ENCODE measurements at regions not wholly inside any gene's neighbourhood (a gene's known extent, or its start where the extent isn't known, plus 50 kb on each side); places are given as distances from the start of the nearest gene placed in this dataset.
A peak's percentile ranks its signal among the peaks of the same experiment; 100 is the strongest.

GRCh38 chr14:94903883-94904282 lies 134.0 kb upstream of the GSC start:
- no CpG with 5 or more reads among the region's 3 CpGs for WGBS, 2 donors (ENCODE audit: extremely low coverage in 2 of 2, insufficient read length in 2 of 2, insufficient replicate concordance in 1 of 2)

DNA sequence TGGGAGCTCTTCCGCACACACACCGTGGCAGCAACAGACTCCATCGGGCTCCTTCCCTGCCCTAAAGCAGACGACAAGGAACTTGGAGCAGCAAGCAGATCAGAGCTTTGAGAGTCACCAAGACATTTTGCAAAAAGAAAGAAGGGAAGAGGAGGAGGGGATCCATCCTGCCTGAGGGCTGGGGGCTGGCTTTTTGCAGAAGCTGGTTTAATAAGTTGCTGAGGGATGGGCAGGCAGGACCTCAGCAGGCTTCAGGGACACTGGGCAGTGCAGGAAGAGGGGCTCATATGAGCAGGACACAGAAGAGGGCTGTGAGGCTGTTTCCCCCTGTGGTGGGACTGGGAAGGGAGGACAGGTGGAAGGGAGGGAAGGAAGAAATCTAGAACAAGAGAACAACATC lies 133.4 kb upstream of the GSC start:
- Histone ChIP-seq H3K9me3 (replicated peaks in 1 of 2; ENCODE audit: control insufficient read depth in 2 of 2, insufficient read depth in 1 of 2, low read depth in 1 of 2, low read length in 2 of 2) (no peaks in the 10 kb centered on the region), H3K27me3 (ENCODE audit: control insufficient read depth in 3 of 3, insufficient read depth in 3 of 3, low read depth in 1 of 3, low read length in 3 of 3) (peaks cover 0 to 3% (median 0%) of the 10 kb centered on the region in 3 experiments), H2AK5ac (ENCODE audit: low read depth, low read length) (no peak overlapping the region), H3K36me3 (replicated peaks in 1 of 2; ENCODE audit: control insufficient read depth in 2 of 2, insufficient read depth in 2 of 2, low read length in 2 of 2) (no peaks in the 10 kb centered on the region), H2AFZ (ENCODE audit: low read length) (no peak overlapping the region), H2BK12ac (ENCODE audit: low read length) (peak overlapping the region; percentile 47), H3K4ac (ENCODE audit: low read length) (no peak overlapping the region), H3K23ac (ENCODE audit: low read depth, low read length, poor library complexity) (no peak overlapping the region), H4K91ac (ENCODE audit: low read depth, low read length, poor library complexity) (no peak overlapping the region), H3K27ac (replicated peaks; ENCODE audit: low read length) (no peak overlapping the region), H3K4me3 (ENCODE audit: low read length in 2 of 2) (no peak overlapping the region), H3K79me1 (ENCODE audit: low read depth, low read length) (no peaks in the 10 kb centered on the region), H3K4me2 (ENCODE audit: insufficient read depth, low read length, poor library complexity, severe bottlenecking) (no peak overlapping the region), H2BK15ac (ENCODE audit: low read length) (peak overlapping the region; percentile 42), H2BK120ac (ENCODE audit: low read depth, low read length) (no peak overlapping the region), H4K8ac (ENCODE audit: low read depth, low read length) (no peak overlapping the region), H2BK5ac (ENCODE audit: low read length) (no peak overlapping the region), H3K4me1 (ENCODE audit: control insufficient read depth in 2 of 2, insufficient read depth in 1 of 2, low read depth in 1 of 2, low read length in 2 of 2) (peaks cover 0 to 2% of the 10 kb centered on the region in 2 donors), H3K14ac (ENCODE audit: low read length) (no peak overlapping the region), H3K9ac (ENCODE audit: low read depth, low read length, poor library complexity) (no peak overlapping the region), H3K18ac (ENCODE audit: low read length) (peak overlapping the region; percentile 73)
- no peak for DNase-seq (ENCODE audit: low spot score)
- no CpG with 5 or more reads among the region's 4 CpGs for WGBS, 2 donors (ENCODE audit: extremely low coverage in 2 of 2, insufficient read length in 2 of 2, insufficient replicate concordance in 1 of 2)

More at GRCh38 chr14:94903883-94904282, 134.0 kb upstream of the GSC start:
- Histone ChIP-seq H4K8ac (ENCODE audit: low read depth, low read length) (no peak overlapping the region), H2BK15ac (ENCODE audit: low read length) (no peak overlapping the region), H3K9ac (ENCODE audit: low read depth, low read length, poor library complexity) (no peak overlapping the region), H3K27me3 (ENCODE audit: control insufficient read depth in 3 of 3, insufficient read depth in 3 of 3, low read depth in 1 of 3, low read length in 3 of 3) (peaks cover 0 to 3% (median 0%) of the 10 kb centered on the region in 3 experiments), H3K18ac (ENCODE audit: low read length) (peak overlapping the region; percentile 73), H2BK5ac (ENCODE audit: low read length) (no peak overlapping the region), H2BK12ac (ENCODE audit: low read length) (peak overlapping the region; percentile 47), H3K27ac (replicated peaks; ENCODE audit: low read length) (no peak overlapping the region), H4K91ac (ENCODE audit: low read depth, low read length, poor library complexity) (no peak overlapping the region), H3K9me3 (replicated peaks in 1 of 2; ENCODE audit: control insufficient read depth in 2 of 2, insufficient read depth in 1 of 2, low read depth in 1 of 2, low read length in 2 of 2) (no peaks in the 10 kb centered on the region), H2AK5ac (ENCODE audit: low read depth, low read length) (no peak overlapping the region), H3K4me3 (ENCODE audit: low read length in 2 of 2) (no peak overlapping the region), H3K4me2 (ENCODE audit: insufficient read depth, low read length, poor library complexity, severe bottlenecking) (no peak overlapping the region), H3K14ac (ENCODE audit: low read length) (no peak overlapping the region), H3K36me3 (replicated peaks in 1 of 2; ENCODE audit: control insufficient read depth in 2 of 2, insufficient read depth in 2 of 2, low read length in 2 of 2) (no peaks in the 10 kb centered on the region), H2AFZ (ENCODE audit: low read length) (no peak overlapping the region), H3K4me1 (ENCODE audit: control insufficient read depth in 2 of 2, insufficient read depth in 1 of 2, low read depth in 1 of 2, low read length in 2 of 2) (peaks cover 0 to 2% of the 10 kb centered on the region in 2 donors), H3K23ac (ENCODE audit: low read depth, low read length, poor library complexity) (no peak overlapping the region), H3K79me1 (ENCODE audit: low read depth, low read length) (no peaks in the 10 kb centered on the region), H3K4ac (ENCODE audit: low read length) (no peak overlapping the region), H2BK120ac (ENCODE audit: low read depth, low read length) (no peak overlapping the region)
- DNase-seq (ENCODE audit: low spot score): no peak

- Histone ChIP-seq H3K18ac (ENCODE audit: low read length) (peak overlapping the region; percentile 68), H3K9ac (ENCODE audit: low read depth, low read length, poor library complexity) (no peak overlapping the region), H3K4me3 (ENCODE audit: low read length in 2 of 2) (no peak overlapping the region), H3K4me1 (ENCODE audit: control insufficient read depth in 2 of 2, insufficient read depth in 1 of 2, low read depth in 1 of 2, low read length in 2 of 2) (peaks cover 0 to 7% of the 10 kb centered on the region in 2 donors), H2BK12ac (ENCODE audit: low read length) (no peak overlapping the region), H3K23ac (ENCODE audit: low read depth, low read length, poor library complexity) (no peak overlapping the region), H3K79me1 (ENCODE audit: low read depth, low read length) (no peaks in the 10 kb centered on the region), H3K27me3 (ENCODE audit: control insufficient read depth in 3 of 3, insufficient read depth in 3 of 3, low read depth in 1 of 3, low read length in 3 of 3) (no peaks in the 10 kb centered on the region), H2BK120ac (ENCODE audit: low read depth, low read length) (no peak overlapping the region), H2BK5ac (ENCODE audit: low read length) (no peak overlapping the region), H2BK15ac (ENCODE audit: low read length) (no peak overlapping the region), H3K14ac (ENCODE audit: low read length) (no peak overlapping the region), H2AK5ac (ENCODE audit: low read depth, low read length) (no peak overlapping the region), H3K4me2 (ENCODE audit: insufficient read depth, low read length, poor library complexity, severe bottlenecking) (no peak overlapping the region), H3K27ac (replicated peaks; ENCODE audit: low read length) (no peak overlapping the region), H3K36me3 (replicated peaks in 1 of 2; ENCODE audit: control insufficient read depth in 2 of 2, insufficient read depth in 2 of 2, low read length in 2 of 2) (no peaks in the 10 kb centered on the region), H3K4ac (ENCODE audit: low read length) (no peak overlapping the region), H4K8ac (ENCODE audit: low read depth, low read length) (no peak overlapping the region), H4K91ac (ENCODE audit: low read depth, low read length, poor library complexity) (no peak overlapping the region), H2AFZ (ENCODE audit: low read length) (no peak overlapping the region), H3K9me3 (replicated peaks in 1 of 2; ENCODE audit: control insufficient read depth in 2 of 2, insufficient read depth in 1 of 2, low read depth in 1 of 2, low read length in 2 of 2) (peaks cover 0 to 5% of the 10 kb centered on the region in 2 donors)
- DNase-seq (ENCODE audit: low spot score): no peak
- no CpG with 5 or more reads among the region's 4 CpGs for WGBS, 2 donors (ENCODE audit: extremely low coverage in 2 of 2, insufficient read length in 2 of 2, insufficient replicate concordance in 1 of 2)
Observed at GRCh38 chr14:94897561-94897960, 127.6 kb upstream of the GSC start.

GRCh38 chr14:94897082-94897481 lies 127.2 kb upstream of the GSC start:
- Histone ChIP-seq H4K91ac (ENCODE audit: low read depth, low read length, poor library complexity) (no peak overlapping the region), H3K4me1 (ENCODE audit: control insufficient read depth in 2 of 2, insufficient read depth in 1 of 2, low read depth in 1 of 2, low read length in 2 of 2) (peaks cover 0 to 9% of the 10 kb centered on the region in 2 donors), H3K79me1 (ENCODE audit: low read depth, low read length) (no peaks in the 10 kb centered on the region), H3K27ac (replicated peaks; ENCODE audit: low read length) (no peak overlapping the region), H2BK12ac (ENCODE audit: low read length) (no peak overlapping the region), H3K23ac (ENCODE audit: low read depth, low read length, poor library complexity) (no peak overlapping the region), H3K9me3 (replicated peaks in 1 of 2; ENCODE audit: control insufficient read depth in 2 of 2, insufficient read depth in 1 of 2, low read depth in 1 of 2, low read length in 2 of 2) (peaks cover 0 to 5% of the 10 kb centered on the region in 2 donors), H2BK15ac (ENCODE audit: low read length) (no peak overlapping the region), H3K18ac (ENCODE audit: low read length) (no peak overlapping the region), H3K4ac (ENCODE audit: low read length) (no peak overlapping the region), H2AFZ (ENCODE audit: low read length) (no peak overlapping the region), H3K4me2 (ENCODE audit: insufficient read depth, low read length, poor library complexity, severe bottlenecking) (no peak overlapping the region), H3K4me3 (ENCODE audit: low read length in 2 of 2) (no peak overlapping the region), H3K9ac (ENCODE audit: low read depth, low read length, poor library complexity) (no peak overlapping the region), H4K8ac (ENCODE audit: low read depth, low read length) (no peak overlapping the region), H3K27me3 (ENCODE audit: control insufficient read depth in 3 of 3, insufficient read depth in 3 of 3, low read depth in 1 of 3, low read length in 3 of 3) (no peaks in the 10 kb centered on the region), H3K14ac (ENCODE audit: low read length) (no peak overlapping the region), H3K36me3 (replicated peaks in 1 of 2; ENCODE audit: control insufficient read depth in 2 of 2, insufficient read depth in 2 of 2, low read length in 2 of 2) (no peaks in the 10 kb centered on the region), H2BK120ac (ENCODE audit: low read depth, low read length) (no peak overlapping the region), H2BK5ac (ENCODE audit: low read length) (no peak overlapping the region), H2AK5ac (ENCODE audit: low read depth, low read length) (no peak overlapping the region)
- DNase-seq (ENCODE audit: low spot score): no peak
- WGBS, 2 donors (ENCODE audit: extremely low coverage in 2 of 2, insufficient read length in 2 of 2, insufficient replicate concordance in 1 of 2): no CpG with 5 or more reads among the region's 6 CpGs

All from neuronal stem cell (in vitro differentiated cells).